ENCODE measurements at regions not wholly inside any gene's neighbourhood (a gene's known extent, or its start where the extent isn't known, plus 50 kb on each side); places are given as distances from the start of the nearest gene placed in this dataset.
"Not testable (repeated sequence)": the region's sequence is repeated elsewhere in the genome, so short reads cannot be mapped to it uniquely, and the experiment has no call there.

DNA sequence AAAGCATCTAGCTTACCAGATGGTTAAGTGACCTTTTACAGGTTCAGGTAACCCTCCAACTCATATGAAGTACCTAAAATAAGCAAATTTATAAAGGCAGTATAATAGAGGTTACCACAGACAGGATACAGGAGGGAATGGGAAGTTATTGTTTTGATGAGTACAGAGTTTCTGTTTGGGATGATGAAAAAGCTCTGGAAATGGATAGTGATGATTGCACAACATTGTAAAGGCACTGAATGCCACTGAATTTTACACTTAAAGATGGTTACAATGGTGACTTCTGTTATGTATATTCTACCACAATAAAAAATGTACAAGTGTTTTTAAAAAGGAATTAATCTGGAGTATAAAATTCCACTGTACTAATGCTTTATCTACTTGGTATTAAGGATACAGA lies 75.0 kb upstream of the NIPBL start:
- TF ChIP-seq, protein P1, sequence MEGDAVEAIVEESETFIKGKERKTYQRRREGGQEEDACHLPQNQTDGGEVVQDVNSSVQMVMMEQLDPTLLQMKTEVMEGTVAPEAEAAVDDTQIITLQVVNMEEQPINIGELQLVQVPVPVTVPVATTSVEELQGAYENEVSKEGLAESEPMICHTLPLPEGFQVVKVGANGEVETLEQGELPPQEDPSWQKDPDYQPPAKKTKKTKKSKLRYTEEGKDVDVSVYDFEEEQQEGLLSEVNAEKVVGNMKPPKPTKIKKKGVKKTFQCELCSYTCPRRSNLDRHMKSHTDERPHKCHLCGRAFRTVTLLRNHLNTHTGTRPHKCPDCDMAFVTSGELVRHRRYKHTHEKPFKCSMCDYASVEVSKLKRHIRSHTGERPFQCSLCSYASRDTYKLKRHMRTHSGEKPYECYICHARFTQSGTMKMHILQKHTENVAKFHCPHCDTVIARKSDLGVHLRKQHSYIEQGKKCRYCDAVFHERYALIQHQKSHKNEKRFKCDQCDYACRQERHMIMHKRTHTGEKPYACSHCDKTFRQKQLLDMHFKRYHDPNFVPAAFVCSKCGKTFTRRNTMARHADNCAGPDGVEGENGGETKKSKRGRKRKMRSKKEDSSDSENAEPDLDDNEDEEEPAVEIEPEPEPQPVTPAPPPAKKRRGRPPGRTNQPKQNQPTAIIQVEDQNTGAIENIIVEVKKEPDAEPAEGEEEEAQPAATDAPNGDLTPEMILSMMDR (IDR thresholded peaks at IDR 0.05; ENCODE audit: unreplicated experiment), result no peak
- Mint-ChIP-seq H3K9me3 (no peaks in the 10 kb centered on the region), H3K4me1 (no peaks in the 10 kb centered on the region), H3K4me3 (no peak overlapping the region), H3K27me3 (ENCODE audit: low read depth) (peaks cover 69% of the 10 kb centered on the region), H3K27ac (no peak overlapping the region), H3K36me3 (no peaks in the 10 kb centered on the region)
- DNase-seq (ENCODE audit: low spot score in 2 of 2, unreplicated experiment in 2 of 2), result no peak

DNA sequence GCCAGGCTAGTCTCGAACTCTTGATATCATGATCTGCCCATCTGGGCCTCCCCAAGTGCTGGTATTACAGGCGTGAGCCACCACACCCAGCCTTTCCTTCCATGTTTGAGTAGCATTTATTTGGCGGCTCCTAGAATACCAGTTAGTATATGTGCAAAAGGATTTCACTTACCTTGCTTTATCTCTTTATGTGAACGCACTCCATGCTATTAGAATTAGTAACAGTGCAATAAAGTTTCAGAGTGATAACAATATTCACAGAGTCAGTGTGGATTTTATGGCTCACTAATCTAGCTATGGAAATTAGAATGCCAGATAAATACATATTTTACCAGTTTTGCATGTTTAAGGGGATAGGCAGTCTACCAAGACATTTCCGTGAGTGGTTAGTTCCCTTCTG lies 74.4 kb upstream of the NIPBL start:
- Mint-ChIP-seq H3K9me3 (no peaks in the 10 kb centered on the region), H3K27me3 (ENCODE audit: low read depth) (peaks cover 73% of the 10 kb centered on the region), H3K27ac (no peak overlapping the region), H3K36me3 (no peaks in the 10 kb centered on the region), H3K4me1 (no peaks in the 10 kb centered on the region), H3K4me3 (no peak overlapping the region)
- DNase-seq (ENCODE audit: low spot score in 2 of 2, unreplicated experiment in 2 of 2), result no peak
- TF ChIP-seq, protein P1 (IDR thresholded peaks at IDR 0.05; ENCODE audit: unreplicated experiment), result no peak

DNA sequence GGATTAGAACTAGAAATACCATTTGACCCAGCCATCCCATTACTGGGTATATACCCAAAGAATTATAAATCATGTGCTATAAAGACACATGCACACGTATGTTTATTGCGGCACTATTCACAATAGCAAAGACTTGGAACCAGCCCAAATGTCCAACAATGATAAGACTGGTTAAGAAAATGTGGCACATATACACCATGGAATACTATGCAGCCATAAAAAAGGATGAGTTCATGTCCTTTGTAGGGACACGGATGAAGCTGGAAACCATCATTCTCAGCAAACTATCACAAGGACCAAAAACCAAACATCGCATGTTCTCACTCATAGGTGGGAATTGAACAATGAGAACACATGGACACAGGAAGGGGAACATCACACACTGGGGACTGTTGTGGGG lies 63.3 kb upstream of the NIPBL start:
- not testable (repeated sequence) for H3K4me3 Mint-ChIP-seq

DNA sequence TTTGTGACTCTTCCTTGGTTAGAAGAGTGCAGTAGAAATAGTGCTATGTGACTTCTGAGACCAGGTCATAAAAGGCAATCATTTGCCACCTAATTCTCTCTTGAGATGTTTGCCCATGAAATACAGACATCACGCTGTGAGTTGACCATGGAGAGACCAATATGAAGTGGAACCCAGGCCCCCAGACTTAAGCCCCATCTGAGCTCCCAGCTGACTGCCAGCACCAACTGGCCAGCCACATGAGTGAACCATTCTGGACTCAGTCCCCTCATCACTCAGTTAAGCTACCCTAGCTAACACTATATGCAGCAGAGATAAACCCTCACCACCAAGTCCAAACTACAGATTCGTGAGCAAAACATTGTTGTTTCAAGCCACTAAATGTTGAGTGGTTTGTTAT lies 60.7 kb upstream of the NIPBL start:
- TF ChIP-seq, protein P1 (IDR thresholded peaks at IDR 0.05; ENCODE audit: unreplicated experiment), result no peak
- Mint-ChIP-seq H3K27me3 (ENCODE audit: low read depth) (peaks cover 30% of the 10 kb centered on the region), H3K4me3 (no peak overlapping the region), H3K36me3 (no peaks in the 10 kb centered on the region), H3K27ac (no peak overlapping the region), H3K4me1 (no peaks in the 10 kb centered on the region), H3K9me3 (no peaks in the 10 kb centered on the region)
- no peak for DNase-seq (ENCODE audit: low spot score in 2 of 2, unreplicated experiment in 2 of 2)

More for the DNA sequence above, 63.3 kb upstream of the NIPBL start:
- not testable (repeated sequence) for H3K27ac Mint-ChIP-seq; H3K4me1 Mint-ChIP-seq; DNase-seq (ENCODE audit: low spot score in 2 of 2, unreplicated experiment in 2 of 2); H3K9me3 Mint-ChIP-seq; H3K36me3 Mint-ChIP-seq
- peaks cover 38% of the 10 kb centered on the region for H3K27me3 Mint-ChIP-seq (ENCODE audit: low read depth)

DNA sequence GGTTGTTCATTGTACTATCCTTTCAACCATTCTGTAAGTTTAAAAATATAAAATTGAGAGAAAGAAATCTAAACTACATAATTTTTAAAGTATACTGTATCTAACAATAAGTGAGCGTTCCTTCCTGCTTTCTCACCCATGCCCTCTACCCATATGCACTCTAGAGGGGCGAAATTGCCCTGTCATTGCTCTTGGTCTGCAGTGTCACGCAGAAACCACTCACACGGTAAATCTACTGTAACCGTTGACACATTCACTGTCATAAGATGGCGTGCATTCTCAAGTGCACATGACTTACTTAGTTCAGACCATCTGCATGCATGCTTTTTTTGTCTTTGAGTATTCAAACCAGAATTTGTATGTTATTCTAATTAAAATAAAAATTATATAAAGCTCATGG lies 55.7 kb upstream of the NIPBL start:
- Mint-ChIP-seq H3K9me3 (no peaks in the 10 kb centered on the region), H3K27me3 (ENCODE audit: low read depth) (peaks cover 62% of the 10 kb centered on the region), H3K4me1 (no peaks in the 10 kb centered on the region), H3K4me3 (no peak overlapping the region), H3K36me3 (no peaks in the 10 kb centered on the region), H3K27ac (no peak overlapping the region)
- no peak for DNase-seq (ENCODE audit: low spot score in 2 of 2, unreplicated experiment in 2 of 2)
- TF ChIP-seq, protein P1 (IDR thresholded peaks at IDR 0.05; ENCODE audit: unreplicated experiment), result no peak

DNA sequence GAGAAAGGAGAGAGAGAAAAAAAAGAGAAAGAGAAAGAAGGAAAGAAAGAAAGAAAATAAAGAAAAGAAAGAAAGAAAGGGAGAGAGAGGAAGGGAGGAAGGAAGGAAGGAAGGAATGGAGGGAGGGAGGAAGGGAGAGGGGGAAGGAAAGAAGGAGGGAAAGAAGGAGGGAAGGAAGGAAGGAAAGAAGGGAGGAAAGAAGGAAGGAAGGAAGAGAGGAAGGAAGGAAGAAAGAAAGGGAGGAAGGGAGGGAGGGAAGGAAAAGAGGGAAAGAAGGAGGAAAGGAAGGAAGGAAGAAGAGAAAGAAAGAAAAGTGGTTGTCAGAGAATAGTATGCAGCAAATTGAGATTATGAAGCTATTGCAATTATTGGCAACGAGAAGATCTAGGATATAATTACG lies 49.9 kb upstream of the NIPBL start:
- Mint-ChIP-seq H3K27me3 (ENCODE audit: low read depth) (peaks cover 69% of the 10 kb centered on the region), H3K4me3 (no peak overlapping the region), H3K4me1 (no peaks in the 10 kb centered on the region), H3K27ac (no peak overlapping the region), H3K9me3 (no peaks in the 10 kb centered on the region), H3K36me3 (no peaks in the 10 kb centered on the region)
- DNase-seq (ENCODE audit: low spot score in 2 of 2, unreplicated experiment in 2 of 2), result no peak
- TF ChIP-seq, protein P1 (IDR thresholded peaks at IDR 0.05; ENCODE audit: unreplicated experiment), result no peak
